ENCODE measurements at regions not wholly inside any gene's neighbourhood (a gene's known extent, or its start where the extent isn't known, plus 50 kb on each side); places are given as distances from the start of the nearest gene placed in this dataset.
"Not testable (repeated sequence)": the region's sequence is repeated elsewhere in the genome, so short reads cannot be mapped to it uniquely, and the experiment has no call there.

DNA sequence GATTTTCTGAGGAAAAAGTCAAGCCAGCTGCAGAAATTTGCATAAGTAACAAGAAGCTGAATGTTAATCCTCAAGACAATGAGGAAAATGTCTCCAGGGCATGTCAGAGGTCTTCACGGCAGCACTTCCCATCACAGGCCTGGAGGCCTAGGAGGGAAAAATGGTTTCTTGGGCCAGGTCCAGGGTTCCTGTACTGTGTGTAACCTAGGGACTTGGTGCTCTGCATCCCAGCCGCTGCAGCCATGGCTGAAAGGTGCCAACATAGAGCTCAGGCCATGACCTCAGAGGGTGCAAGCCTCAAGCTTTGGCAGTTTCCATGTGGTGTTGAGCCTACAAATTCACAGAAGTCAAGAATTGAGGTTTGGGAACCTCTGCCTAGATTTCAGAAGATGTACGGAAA lies 144.1 kb downstream of the AKR1D1 start:
- DNase-seq (ENCODE audit: low read depth), result not testable (repeated sequence)

DNA sequence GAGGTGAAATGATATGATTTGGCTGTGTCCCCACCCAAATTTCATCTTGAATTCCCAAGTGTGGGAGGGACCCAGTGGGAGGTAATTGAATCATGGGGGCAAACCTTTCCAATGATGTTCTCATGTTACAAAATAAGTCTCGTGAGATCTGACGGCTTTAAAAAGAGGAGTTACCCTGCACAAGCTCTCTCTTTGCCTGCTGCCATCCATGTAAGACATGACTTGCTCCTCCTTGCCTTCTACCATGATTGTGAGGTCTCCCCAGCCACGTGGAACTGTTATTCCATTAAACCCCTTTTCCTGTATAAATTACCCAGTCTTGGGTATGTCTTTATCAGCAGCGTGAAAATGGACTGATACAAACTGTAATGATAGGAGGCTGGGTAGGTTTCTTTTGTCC lies 145.1 kb downstream of the AKR1D1 start:
- DNase-seq (ENCODE audit: low read depth), result not testable (repeated sequence)

DNA sequence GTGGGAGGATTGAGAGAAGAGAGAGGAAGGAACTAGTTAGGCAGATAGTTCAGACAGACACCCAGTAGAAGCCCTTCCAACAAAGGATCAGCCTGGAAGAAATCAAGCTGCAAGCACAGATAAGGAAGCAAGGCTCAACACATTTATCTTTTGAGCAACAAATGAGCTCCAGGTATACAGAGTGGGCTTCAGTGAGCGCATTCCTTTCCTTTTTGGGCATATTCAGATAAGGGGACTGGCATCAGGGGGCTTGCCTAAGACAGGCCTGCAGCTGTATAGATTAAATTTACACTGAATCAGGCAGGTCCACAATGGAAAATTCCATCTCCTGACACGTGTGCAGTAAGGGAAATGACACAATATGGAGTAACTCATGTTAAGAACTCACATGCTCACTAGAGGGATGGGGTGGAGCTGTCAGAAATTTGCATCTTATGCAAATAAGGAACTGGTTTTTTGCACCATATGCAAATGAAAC lies 147.2 kb downstream of the AKR1D1 start:
- no peak for DNase-seq (ENCODE audit: low read depth)

DNA sequence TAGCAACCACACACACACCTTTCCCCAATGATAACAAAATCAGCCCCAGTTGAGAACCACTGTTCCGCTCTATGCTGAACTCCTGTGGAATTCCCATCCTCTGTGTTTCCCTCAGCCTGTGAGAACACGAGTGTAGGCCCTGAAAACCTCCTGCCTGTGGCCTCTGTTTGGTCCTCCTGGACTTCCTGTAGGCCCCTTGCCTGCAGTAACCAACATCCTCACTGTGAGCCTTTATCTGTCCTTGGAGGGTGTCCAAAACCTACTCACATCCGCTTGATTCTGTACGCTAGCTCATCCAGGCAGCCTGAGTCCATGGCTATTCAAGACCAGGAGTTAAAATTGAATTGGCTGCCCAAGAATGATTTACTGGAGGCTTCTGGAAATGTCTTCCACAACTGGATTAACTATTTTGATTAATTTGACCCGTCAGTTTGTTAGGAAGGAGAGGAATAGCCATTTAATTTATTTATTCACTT lies 149.8 kb downstream of the AKR1D1 start:
- no peak for DNase-seq (ENCODE audit: low read depth)

DNA sequence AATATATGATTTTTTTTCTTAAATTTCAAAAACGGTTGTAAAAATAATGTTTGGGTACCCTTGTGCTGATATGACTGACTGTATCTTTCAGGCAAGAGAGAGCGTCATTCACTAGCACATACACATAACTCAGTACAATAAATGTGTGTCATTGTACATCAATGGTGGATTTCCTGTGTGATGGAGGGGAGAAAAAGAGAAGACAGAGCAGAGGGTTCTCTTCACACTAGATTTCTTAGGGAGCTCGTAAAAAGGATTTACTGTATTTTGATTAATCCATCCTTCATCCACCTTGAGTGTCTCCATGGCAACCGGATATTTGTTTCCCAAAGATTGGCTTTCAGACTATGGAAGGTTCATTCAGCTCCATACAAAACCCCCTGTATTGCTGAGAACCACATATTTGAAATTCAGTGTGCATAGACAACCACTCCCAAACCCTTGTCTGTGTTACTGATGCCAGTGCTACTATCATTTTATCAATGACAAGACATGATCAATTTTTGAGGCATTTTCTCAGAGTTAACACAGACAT lies 150.6 kb downstream of the AKR1D1 start:
- DNase-seq (ENCODE audit: low read depth), result no peak

DNA sequence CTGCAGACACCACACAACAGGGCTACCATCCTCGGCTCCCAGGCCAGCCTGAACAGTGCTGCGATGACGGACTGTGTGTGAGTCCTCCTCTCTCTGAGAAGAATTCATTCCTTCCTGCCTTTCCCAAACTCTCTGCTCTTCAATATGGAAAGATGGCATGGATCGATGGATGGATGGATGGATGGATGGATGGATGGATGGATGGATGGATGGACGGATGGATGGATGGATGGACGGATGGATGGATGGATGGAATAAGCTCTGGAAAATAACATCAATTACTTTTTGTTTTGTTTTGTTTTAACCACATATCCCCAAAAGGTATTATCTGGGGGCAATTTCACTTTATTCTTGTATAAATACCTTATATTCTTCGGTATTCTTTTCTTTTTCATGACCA lies 151.9 kb downstream of the AKR1D1 start:
- no peak for DNase-seq (ENCODE audit: low read depth)

DNA sequence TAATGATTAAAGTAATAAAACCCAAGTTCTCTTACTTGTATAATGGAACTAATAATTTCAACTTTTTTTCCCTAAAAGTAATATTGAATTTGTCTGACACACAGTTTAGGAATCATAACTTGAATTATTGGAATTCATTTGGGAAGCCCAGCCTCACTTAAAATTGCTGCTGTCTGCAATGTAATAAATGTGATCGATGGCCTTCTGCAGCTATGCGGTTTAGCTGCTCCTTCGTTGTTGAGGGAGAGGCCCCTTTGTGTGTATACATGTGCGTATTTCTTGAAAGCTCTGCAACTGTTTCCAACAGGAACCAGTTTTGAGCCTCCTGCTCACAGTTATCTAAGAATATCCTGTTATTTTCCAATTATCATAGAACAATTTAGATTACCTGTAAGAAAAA lies 152.5 kb downstream of the AKR1D1 start:
- DNase-seq (ENCODE audit: low read depth), result no peak

DNA sequence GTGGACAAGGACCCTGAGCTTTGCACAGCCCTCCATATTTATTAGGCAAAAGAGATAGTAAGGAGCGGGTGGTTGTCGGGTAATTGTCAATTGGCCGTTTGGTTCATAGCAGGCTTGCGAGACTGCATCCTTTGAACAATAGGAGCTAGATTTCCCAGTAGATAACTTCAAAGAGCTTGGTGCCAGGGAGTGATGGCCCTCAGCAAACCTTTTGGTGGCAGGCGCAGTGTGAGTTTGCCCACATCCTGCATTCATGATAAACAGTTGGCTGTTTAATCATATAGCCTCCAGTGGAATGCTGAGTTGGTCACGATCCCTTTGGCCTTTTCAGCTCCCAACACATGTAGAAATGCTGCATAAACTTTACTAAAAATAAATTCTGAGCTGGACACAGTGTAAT lies 156.9 kb downstream of the AKR1D1 start:
- DNase-seq (ENCODE audit: low read depth), result no peak

DNA sequence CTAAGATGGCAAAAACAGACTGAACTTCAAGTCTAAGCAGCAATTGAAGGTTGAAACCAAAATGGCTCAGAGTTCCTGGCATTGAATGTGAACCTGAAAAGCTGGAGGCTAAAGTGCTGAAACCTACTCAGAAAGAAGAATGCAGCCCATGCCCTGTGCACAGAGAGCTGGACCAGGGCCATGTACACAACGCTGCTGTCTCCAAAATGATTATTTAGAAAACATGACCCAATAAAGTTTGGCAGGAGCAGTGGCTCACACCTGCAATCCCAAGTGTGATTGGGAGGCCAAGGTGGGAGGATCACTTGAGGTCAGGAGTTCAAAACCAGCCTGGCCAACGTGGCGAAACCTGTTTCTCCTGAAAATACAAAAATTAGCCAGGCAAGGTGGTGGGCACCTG lies 158.9 kb downstream of the AKR1D1 start:
- DNase-seq (ENCODE audit: low read depth), result no peak

DNA sequence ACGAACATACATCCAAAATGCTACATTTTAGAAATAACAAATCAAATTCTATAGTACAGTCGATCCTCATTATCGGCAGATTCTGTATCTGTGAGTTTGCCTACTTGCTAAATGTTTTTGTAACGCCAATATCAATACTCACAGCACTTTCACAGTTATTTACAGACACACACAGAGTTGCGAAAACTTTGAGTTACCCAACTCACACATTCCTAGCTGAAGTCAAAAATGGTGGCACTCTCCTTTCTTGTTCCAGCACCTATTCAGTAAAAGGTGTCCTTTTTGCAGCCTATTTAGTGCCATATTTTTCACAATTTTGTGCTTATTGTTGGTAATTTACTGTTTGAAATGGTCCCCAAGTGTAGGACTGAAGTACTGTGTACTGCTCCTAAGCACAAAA lies 161.7 kb downstream of the AKR1D1 start:
- no peak for DNase-seq (ENCODE audit: low read depth)

DNA sequence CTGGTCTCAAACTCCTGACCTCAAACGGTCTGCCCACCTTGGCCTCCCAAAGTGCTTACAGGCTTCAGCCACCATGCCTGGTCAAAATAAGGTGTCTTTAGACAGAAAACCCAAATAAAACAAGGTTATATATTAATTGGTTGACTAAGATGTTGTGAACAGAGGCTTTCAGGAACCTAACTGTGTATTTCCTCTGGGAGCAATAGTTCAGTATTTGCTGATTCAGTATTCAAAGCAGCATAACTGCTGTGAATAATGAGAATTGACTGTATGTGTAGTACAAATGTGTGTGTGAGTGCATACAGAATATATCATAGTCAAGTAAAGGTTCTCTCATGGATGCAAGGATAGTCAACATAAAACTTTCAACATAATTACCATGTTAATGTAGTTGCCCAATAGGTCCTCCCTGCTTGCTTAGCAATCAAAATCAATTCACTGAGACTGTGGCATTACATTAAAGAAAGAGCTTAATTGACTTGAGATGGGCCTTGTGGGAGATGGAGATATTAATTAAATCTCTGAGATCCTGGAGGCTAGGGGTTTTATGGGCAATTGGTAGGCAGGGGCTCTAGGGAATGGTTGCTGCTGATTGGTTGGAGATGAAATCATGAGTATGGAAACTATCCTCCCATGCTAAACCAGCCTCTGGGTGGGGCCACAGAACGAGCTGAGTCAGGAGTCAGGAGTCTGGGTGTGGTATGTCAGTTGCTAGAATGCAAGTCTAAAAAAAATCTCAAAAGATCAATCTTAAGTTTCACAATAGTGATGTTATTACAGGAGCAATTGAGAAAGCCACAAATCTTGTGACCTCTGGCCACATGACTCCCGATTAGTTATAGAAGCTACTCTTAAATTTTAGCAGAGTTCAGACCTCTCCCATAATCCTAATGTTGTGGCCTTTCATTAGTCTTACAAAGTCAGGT lies 162.7 kb downstream of the AKR1D1 start:
- DNase-seq (ENCODE audit: low read depth), result no peak

DNA sequence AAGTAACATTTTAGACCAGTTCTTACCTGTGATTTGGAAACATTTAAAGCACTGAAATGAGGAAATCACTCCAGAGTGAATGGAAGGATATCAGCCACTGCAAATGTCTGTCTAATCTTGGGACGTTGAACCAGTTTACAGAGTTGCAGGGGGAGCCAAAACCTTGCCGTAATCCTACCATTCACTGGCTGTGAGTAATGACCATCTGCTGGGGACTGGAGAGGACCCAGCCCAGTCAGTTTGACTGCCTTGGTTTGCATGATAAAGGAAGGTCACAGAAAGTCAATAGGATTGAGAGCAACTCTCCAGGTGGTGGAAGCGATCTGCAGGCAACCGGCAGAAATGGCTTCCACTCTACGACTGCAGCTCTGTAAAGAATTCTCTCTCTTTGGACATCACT lies 167.2 kb downstream of the AKR1D1 start:
- no peak for DNase-seq (ENCODE audit: low read depth)

DNA sequence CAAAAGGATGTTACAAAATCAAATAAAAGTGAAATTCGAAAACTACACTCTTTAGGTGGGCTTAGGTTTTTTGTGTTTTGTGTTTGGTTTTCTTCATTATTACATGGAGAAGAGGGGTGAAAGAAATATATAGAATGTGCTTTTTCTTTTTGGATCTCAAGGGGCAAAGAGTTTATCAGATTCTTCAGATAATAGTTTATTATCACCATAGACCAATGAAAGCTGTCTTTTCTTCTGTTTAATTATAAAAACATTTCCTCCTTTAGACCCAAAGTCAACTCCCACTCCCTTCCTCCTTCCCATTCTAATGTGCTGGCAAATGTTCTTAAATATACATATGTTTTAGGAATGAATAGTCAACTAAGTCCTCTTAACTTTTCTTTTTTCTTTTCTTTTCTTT lies 167.6 kb downstream of the AKR1D1 start:
- no peak for DNase-seq (ENCODE audit: low read depth)

DNA sequence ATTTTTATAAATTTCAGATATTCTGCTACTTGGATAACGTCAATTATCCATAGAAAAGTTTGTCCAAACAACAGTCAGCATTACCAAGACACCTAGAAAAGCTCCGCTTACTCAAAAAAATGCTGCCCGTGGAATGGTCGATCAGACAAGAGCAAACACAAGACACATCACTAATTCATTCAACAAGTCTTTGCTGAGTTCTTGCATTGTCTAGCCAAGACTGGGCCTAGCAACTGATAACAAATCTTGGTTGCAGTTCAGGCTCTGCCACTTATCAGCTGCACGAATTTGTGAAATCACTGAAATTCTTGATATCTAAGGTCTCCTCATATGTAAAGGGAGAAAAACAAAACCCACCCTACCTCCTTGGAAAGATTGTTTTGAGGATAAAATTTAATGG lies 168.3 kb downstream of the AKR1D1 start:
- DNase-seq (ENCODE audit: low read depth), result no peak

DNA sequence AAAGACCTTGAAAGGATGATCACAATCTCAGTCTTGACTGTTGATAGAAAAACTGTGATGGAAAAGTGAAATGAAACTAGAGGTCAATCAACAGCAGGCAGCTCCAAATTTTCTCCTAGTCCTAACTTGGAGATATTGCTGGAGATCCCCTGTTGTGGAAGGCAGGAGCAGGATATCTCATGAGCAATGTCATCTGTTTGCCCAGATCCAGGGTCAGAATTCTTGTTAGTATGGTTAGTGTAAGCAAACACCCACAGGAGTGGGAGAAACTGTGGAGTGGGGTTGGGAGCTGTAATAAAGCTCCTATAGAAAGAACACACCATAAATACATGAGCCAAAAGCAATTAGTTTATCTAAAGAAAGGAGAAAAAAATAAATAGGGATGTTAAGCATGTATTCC lies 169.0 kb downstream of the AKR1D1 start:
- DNase-seq (ENCODE audit: low read depth), result no peak

DNA sequence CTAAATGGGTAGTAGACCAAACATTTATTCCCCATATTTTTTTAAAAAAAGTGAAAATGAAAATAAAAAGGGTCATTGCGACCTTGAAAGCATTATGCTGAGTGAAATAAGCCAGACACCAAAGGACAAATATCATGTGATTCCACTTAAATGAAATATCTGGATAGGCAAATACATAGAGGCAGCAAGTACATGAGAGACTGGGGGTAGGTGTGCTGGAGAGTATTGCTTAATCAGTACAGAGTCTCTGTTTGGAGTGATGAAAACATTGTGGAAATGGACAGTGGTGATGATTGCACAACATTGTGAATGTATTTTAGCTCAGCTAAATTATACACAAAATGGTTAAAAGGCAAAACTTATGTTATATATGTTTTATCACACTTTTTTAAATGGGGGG lies 169.4 kb downstream of the AKR1D1 start:
- no peak for DNase-seq (ENCODE audit: low read depth)

DNA sequence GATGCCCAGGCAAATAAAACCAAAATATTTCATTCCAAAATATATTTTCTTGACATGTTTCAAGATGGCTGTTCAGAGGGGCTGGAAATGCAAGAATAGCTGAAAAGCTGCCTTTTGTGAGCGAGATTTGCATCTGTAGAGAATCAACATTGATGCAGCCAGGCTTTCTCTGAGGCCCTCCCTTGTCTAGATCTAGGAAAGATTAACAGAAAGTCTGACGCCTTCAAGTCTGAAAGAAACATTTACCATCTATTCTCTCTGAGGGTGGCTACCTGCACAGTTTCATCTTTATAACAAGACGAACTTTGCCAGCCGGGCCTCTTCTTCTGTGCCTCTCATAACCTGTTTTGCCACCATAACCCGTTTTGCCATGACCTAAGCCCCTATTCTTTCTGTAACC lies 170.2 kb downstream of the AKR1D1 start:
- no peak for DNase-seq (ENCODE audit: low read depth)

DNA sequence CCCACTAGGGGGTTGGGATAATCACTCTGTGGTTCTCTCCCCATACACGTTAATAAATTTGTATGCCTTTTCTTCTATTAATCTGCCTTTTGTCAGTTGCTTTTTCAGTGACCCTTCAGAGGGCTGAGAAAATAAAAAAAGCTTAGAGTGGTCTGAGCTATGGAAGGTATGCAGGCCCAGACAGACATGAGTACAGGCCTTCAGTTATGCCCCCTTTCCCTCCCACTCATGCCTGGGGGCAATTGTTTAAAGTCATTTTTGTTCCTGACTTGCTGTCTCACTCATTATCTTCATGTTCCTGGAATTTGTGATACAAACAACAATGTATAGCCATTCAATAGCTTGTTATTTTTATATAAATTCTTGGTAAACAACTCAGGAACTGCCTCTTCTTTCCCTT lies 170.8 kb downstream of the AKR1D1 start:
- no peak for DNase-seq (ENCODE audit: low read depth)

DNA sequence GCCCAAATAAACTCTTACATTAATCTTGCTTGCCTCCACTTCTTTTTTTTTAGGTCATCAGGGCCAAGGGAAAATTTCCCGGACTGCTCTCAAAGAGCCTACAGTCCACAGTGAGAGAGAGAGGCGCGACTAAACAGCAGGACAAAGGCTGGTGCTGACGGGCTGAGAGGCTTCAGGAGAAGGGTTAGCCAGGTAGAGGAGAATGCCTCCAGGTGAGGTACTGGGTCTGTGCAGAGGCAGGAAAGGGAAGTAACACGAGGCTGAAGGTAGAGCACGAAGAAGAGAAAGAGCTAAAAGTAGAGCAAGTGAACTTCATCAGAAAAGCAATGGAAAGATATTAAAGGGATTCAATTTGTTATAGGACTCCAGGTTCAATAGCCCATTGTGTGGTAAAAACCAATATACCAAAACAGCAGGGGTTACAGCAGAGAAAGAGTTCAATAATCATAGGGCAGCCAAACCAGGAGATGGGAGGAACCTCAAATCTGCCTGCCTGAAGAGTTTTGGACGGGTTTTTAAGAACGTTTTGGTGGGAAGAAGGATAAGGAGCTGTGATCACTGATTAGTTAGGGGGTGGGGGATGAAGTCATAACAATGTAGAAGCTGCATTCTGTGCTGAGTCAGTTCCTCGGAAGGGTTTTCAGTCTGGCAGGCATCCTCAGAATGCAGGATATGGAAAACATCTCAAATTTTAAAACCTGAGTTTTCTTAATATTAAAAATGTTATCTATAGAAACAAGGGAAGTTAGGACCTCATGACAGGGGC lies 171.5 kb downstream of the AKR1D1 start:
- no peak for DNase-seq (ENCODE audit: low read depth)

DNA sequence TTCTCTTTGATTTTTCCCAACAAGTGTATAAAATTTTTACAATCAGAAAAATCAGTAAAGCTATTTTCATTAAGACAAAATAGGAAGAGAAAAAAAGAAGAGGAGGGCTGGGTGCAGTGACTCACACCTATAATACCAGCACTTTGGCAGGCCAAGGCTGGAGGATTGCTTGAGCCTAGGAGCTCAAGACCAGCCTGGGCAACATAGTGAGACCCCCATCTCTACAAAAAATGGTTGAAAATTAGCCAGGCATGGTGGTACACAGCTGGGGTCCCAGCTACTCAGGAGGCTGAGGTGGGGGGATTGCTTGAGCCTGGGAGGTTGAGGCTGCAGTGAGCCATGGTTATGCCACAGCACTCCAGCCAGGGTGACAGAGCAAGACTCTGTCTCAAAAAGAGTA lies 172.3 kb downstream of the AKR1D1 start:
- DNase-seq (ENCODE audit: low read depth), result no peak

DNA sequence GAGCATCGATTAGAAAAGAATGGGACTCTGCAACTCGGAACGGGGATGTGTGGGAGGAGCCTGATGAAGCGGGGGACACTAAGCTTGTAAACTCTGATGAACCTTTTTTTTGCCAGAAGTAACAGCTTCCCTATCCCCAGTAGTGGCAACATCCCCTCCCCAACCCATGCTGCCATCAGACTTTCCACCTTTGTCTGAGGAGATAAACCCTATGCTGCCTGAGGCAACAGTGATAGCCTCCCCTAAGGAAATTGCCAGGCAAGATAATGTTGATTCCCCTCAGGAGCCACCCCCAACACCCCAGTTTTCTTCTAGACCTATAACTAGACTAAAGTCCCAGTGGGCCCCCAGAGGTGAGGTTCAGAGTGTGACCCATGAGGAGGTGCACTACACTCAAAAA lies 173.7 kb downstream of the AKR1D1 start:
- DNase-seq (ENCODE audit: low read depth), result no peak

DNA sequence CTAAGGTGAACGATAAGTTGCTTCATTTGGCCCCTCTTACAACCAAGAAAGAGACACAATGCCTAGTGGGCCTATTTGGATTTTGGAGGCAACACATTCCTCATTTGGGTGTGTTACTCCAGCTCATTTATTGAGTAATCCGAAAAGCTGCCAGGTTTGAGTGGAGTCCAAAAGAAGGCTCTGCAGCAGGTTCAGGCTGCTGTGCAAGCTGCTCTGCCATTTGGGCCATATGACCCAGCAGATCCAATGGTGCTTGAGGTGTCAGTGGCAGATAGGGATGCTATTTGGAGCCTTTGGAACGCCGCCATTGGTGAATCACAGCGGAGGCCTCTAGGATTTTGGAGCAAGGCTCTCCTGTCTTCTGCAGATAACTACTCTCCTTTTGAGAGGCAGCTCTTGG lies 176.4 kb downstream of the AKR1D1 start:
- DNase-seq (ENCODE audit: low read depth), result not testable (repeated sequence)

DNA sequence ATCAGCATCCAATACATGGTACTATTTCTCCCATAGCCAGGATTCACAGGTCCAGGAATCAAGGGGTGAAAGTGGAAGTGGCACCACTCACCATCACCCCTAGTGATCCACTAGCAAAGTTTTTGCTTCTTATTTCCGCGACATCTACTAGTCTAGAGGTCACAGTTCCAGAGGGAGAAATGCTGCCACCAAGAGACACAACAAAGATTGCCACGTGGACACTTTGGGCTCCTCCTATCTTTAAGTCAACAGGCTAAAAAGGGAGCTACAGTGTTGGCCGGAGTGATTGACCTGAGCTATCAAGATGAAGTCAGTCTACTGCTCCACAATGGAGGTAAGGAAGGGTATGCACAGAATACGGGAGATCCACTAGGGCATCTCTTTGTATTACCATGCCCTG lies 178.2 kb downstream of the AKR1D1 start:
- DNase-seq (ENCODE audit: low read depth), result no peak
